DOHH2 (cell line): ENCODE measurements at regions not wholly inside any gene's neighbourhood (a gene's known extent, or its start where the extent isn't known, plus 50 kb on each side); places are given as distances from the start of the nearest gene placed in this dataset.

Experiments
- CTCF ChIP-seq: fragments of 200-600 bp; sonication (generic); IDR thresholded peaks from one replicate; pipeline ENCODE4 v1.5.1; 2014; ENCODE audit warnings: antibody characterized with exemption, mild to moderate bottlenecking, low read depth, low read length; ENCODE audit not compliant: poor library complexity, severe bottlenecking
- EZH2phosphoT487 ChIP-seq: fragments of 200-600 bp; sonication (generic); IDR thresholded peaks from 2 replicates; pipeline ENCODE4 v1.6.1; 2017; ENCODE audit warnings: borderline replicate concordance, mild to moderate bottlenecking, antibody characterized with exemption, low read length, moderate library complexity, mixed read lengths

GRCh38 chr10:89959433-89960110 lies 258.2 kb downstream of the KIF20B start:
- no peak for TF ChIP-seq CTCF
- TF ChIP-seq EZH2phosphoT487, result no peak
